ENCODE measurements at regions not wholly inside any gene's neighbourhood (a gene's known extent, or its start where the extent isn't known, plus 50 kb on each side); places are given as distances from the start of the nearest gene placed in this dataset.

GRCh38 chr7:25759748-25760147 lies 392.2 kb upstream of the NFE2L3 start:
- no peak for DNase-seq (ENCODE audit: low read depth, low spot score)
- H3K4me2 ChIP-seq (ENCODE audit: low read length), result no peak overlapping the region
- no peaks in the 10 kb centered on the region for H3K9me2 ChIP-seq (ENCODE audit: insufficient read depth)
- no peak overlapping the region for H3K4me3 ChIP-seq (replicated peaks in 1 of 2; ENCODE audit: low read depth in 1 of 2, low read length in 2 of 2)
- no TSS peak for BruUV-seq (replicated peaks)
- TF ChIP-seq FOSL1 (IDR thresholded peaks at IDR 0.05; ENCODE audit: low read depth) (no peak), ELF1 (IDR thresholded peaks at IDR 0.05; ENCODE audit: borderline replicate concordance, low read depth) (no peak), ZFX (IDR thresholded peaks at IDR 0.05) (no peak), CTCF (IDR thresholded peaks at IDR 0.05 in 2 of 3, conservative IDR thresholded peaks at IDR 0.05 in 1 of 3; ENCODE audit: borderline replicate concordance in 1 of 3, insufficient read depth in 1 of 3, low read depth in 2 of 3, low read length in 2 of 3) (no peak), EZH2phosphoT487 (IDR thresholded peaks at IDR 0.05; ENCODE audit: borderline replicate concordance) (no peak), EZH2 (IDR thresholded peaks at IDR 0.05) (no peak), POLR2A (IDR thresholded peaks at IDR 0.05; ENCODE audit: borderline replicate concordance, extremely low read depth, insufficient read depth, insufficient read length) (no peak), CBX3 (IDR thresholded peaks at IDR 0.05; ENCODE audit: low read depth) (no peak), SIN3A (IDR thresholded peaks at IDR 0.05; ENCODE audit: low read depth) (no peak), YY1 (IDR thresholded peaks at IDR 0.05; ENCODE audit: extremely low read depth, insufficient replicate concordance, low read depth, low read length) (no peak), ZNF274 (IDR thresholded peaks at IDR 0.05; ENCODE audit: low read depth, low read length) (no peak), RAD21 (IDR thresholded peaks at IDR 0.05; ENCODE audit: low read depth) (no peak), REST (IDR thresholded peaks at IDR 0.05; ENCODE audit: low read depth) (no peak), SRF (IDR thresholded peaks at IDR 0.05; ENCODE audit: low read depth) (no peak), POLR2AphosphoS5 (IDR thresholded peaks at IDR 0.05; ENCODE audit: low read depth, low read length) (no peak), SP1 (IDR thresholded peaks at IDR 0.05; ENCODE audit: low read depth) (no peak)
- no peak for ATAC-seq
- H3K79me2 ChIP-seq (ENCODE audit: insufficient read depth, low read length), result no peaks in the 10 kb centered on the region
- no peaks in the 10 kb centered on the region for H3K36me3 ChIP-seq (ENCODE audit: control insufficient read depth in 1 of 2, insufficient read depth in 2 of 2, low read length in 2 of 2)
- no peaks in the 10 kb centered on the region for H4K20me1 ChIP-seq (ENCODE audit: insufficient read depth)
- no peak overlapping the region for H2AFZ ChIP-seq (ENCODE audit: low read depth, low read length, poor library complexity, severe bottlenecking)
- H3K27ac ChIP-seq (ENCODE audit: low read depth, low read length), result no peak overlapping the region
- no peaks in the 10 kb centered on the region for H3K4me1 ChIP-seq (ENCODE audit: control insufficient read depth in 1 of 2, insufficient read depth in 2 of 2, low read length in 2 of 2)
- ChIA-PET CTCF (no interaction called here), RAD21 (ENCODE audit: low non-redundant PET in 1 of 2, low total read pairs in 2 of 2, uncharacterized antibody in 2 of 2, unreplicated experiment in 2 of 2) (no interaction called here), POLR2A (no interaction called here)
- H3K9me3 ChIP-seq (ENCODE audit: control insufficient read depth in 1 of 2, insufficient read depth in 1 of 2, low read depth in 1 of 2, low read length in 2 of 2), result no peaks in the 10 kb centered on the region
- intact Hi-C loops (cut with micrococcal nuclease), result no loop called here
- no peak overlapping the region for H3K9ac ChIP-seq (ENCODE audit: low read length)
- peaks cover 40% of the 10 kb centered on the region for H3K27me3 ChIP-seq (ENCODE audit: insufficient read depth, low read length)

Data from HCT116 (cell line).